HG02759 (cell line): ENCODE measurements at regions not wholly inside any gene's neighbourhood (a gene's known extent, or its start where the extent isn't known, plus 50 kb on each side); places are given as distances from the start of the nearest gene placed in this dataset.
"Not testable (repeated sequence)": the region's sequence is repeated elsewhere in the genome, so short reads cannot be mapped to it uniquely, and the experiment has no call there.

Source experiments
- ATAC-seq: cut with Tn5 transposase; IDR thresholded peaks from one replicate; pipeline ENCODE4 v1.9.1; 2021; ENCODE audit warnings: mild to moderate bottlenecking, moderate library complexity; ENCODE audit not compliant: unreplicated experiment

GRCh38 chr12:97005174-97005573 is 98.1 kb downstream of the NEDD1 start:
- no peak for ATAC-seq

GRCh38 chr12:97005646-97006045 is 98.6 kb downstream of the NEDD1 start:
- no peak for ATAC-seq

DNA sequence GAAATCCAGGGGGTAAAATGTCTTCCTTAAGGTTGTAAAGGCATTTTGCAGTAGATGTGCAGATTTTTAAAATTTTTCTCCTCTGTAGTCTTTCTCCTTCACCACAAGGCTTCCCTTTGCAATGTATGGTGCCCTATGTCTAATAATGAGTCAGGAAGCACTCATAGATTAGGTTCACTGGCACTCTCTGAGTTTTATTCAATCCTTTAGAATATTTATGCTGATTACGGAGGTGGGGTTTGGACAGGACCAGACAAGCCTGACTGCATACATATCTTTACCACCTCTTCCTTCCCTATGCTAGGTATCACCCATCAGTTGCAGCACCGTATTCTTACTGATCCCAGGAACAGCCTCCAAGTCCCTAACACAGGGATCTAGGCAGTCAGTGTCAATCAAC is 99.5 kb downstream of the NEDD1 start:
- ATAC-seq: no peak

GRCh38 chr12:97016163-97016562 is 109.1 kb downstream of the NEDD1 start:
- no peak for ATAC-seq

GRCh38 chr12:97017213-97017612 is 110.2 kb downstream of the NEDD1 start:
- no peak for ATAC-seq

- ATAC-seq: no peak
Observed at GRCh38 chr12:97022536-97023230, 115.6 kb downstream of the NEDD1 start.

DNA sequence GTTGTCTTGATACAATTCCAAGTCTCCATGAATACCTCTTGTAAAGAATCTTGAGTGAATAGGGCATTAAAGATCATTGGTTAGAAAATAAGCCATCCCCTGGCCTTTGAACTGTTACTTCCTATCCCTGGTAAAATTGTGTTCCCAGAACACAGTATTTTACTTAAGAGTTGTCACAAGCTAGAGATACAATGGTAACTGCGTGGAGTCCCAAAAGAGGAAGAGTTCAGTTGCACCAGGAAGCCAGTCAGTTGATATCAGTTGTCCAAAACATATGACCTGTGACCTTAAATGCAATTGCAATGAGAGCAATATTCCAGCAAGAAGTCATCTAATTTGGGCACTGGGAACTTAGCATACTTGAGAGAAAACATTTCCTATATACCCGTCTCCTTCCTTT is 117.3 kb downstream of the NEDD1 start:
- ATAC-seq: no peak

DNA sequence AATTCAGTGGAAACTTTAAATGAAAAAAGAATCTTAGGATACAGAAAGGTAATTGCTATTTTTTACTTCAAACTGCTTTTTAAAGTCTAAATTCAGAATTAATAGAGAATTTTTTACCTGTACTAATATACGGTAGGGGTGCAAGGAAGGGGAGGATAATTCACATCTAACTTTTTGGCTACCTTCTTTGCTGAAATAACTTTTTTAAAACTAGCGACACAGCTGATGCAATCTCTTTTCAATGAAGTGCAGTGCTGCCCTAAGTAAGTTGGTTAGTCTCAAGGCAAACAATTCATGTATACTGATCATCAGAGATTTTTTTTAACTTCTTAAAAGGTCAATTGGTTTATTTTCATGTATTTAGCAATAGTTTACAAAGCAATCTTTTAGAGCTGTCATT is 119.8 kb downstream of the NEDD1 start:
- ATAC-seq: no peak

DNA sequence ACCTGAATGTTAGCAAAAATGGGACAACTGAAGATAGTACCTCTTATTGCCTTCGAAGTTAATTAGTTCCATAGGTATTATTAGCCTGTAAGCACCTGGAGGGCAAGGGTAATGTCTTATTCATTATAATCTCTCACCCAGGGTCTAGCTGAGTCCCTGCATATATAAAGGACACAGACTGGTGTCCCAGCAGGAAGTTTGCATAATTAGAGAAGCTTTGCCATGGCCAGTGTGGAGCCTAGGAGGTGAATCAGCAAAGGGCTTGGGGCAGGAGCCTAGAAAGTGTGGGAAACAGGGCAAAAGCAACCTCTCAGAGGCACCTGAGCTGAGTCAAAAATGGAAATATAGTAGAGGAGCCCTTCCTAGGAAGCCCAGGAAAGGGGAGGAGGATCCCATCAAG is 120.4 kb downstream of the NEDD1 start:
- ATAC-seq: no peak

DNA sequence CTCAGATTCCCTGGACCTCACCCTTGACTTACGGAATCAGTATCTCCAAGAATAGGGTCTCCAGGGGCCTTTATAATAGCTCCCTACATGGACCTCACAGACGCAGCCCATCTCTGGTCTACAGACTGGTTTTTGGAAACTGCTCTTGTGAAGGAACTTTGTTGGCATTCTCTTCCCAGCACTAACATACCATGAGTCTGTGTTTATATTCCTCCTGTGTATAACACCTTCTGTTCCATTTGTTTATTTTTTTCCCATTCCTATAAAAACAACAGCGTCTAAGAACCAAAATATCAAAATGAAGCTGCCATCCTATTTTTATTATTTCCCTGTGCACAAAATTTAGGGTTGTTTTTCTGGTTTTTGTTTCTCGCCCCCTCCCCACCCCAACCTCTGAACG is 131.1 kb downstream of the NEDD1 start:
- ATAC-seq: no peak

- no peak for ATAC-seq
Observed at GRCh38 chr12:97038834-97039233, 131.8 kb downstream of the NEDD1 start.

GRCh38 chr12:97046901-97047300 is 139.8 kb downstream of the NEDD1 start:
- ATAC-seq: no peak

DNA sequence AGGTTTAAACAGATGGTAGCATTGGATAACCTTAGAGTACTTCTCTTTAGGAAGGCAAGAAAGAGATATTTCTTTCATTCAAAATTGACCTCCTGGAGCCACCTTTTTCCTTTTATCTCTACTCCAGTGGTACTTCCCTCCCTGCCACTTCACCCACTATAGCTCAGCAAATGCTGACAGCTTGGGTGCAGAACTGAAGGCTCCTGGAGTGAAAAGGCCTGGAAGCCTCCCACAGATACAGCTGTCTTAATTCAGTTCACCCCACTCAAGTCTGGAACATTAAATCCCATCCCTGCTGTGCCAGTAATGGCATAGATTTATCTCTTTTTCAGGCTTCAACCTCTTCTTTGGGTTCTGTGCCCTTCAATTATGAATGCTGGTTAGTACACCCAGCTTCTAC is 140.3 kb downstream of the NEDD1 start:
- ATAC-seq: no peak

- ATAC-seq: no peak
Observed at GRCh38 chr12:97048421-97049035, 141.5 kb downstream of the NEDD1 start.

GRCh38 chr12:97050509-97050908 is 143.5 kb downstream of the NEDD1 start:
- no peak for ATAC-seq

GRCh38 chr12:97051341-97051740 is 144.3 kb downstream of the NEDD1 start:
- ATAC-seq: no peak

GRCh38 chr12:97061171-97061570 is 154.1 kb downstream of the NEDD1 start:
- no peak for ATAC-seq

- ATAC-seq: no peak
Observed at GRCh38 chr12:97063292-97063935, 156.4 kb downstream of the NEDD1 start.

DNA sequence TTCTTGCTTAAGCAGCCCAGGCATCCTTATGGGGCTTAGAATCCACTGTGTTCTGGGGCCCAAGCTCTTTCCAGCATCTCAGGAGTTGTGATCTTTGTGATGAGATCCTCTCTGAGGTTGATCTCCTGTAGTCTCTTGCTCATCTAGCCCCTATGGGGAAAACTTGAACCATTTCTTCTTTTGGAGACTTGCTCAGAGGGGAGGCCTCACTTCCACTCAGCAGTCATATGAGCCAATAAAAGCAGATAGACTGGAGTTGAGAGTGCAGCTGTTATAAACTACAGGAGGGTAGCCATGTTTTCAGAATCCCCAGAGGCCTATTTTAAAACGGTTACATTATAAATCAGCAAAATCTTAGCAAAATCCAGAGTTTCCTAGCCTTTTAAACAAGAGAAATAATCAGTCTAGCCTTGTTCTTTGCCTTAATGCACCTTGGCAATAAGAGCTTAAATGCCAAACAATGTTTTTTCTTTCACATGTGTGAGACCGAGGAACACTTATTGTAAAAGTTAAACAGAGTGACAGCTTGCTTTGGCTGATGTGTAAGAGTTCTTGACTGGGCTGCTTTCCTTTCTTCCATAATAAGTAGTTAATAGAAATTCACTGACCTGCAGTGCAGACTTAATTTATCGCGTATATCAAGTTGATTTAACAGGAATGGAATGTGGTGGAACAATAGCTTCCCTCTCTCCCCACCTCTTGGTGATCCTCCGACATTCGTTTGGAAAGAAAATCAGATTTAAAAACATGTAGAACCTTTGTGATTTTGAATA is 168.3 kb downstream of the NEDD1 start:
- ATAC-seq: no peak

- no peak for ATAC-seq
Observed at GRCh38 chr12:97075934-97076630, 169.0 kb downstream of the NEDD1 start.

GRCh38 chr12:97076912-97077311 is 169.9 kb downstream of the NEDD1 start:
- not testable (repeated sequence) for ATAC-seq
